ENCODE measurements at regions not wholly inside any gene's neighbourhood (a gene's known extent, or its start where the extent isn't known, plus 50 kb on each side); places are given as distances from the start of the nearest gene placed in this dataset.

DNA sequence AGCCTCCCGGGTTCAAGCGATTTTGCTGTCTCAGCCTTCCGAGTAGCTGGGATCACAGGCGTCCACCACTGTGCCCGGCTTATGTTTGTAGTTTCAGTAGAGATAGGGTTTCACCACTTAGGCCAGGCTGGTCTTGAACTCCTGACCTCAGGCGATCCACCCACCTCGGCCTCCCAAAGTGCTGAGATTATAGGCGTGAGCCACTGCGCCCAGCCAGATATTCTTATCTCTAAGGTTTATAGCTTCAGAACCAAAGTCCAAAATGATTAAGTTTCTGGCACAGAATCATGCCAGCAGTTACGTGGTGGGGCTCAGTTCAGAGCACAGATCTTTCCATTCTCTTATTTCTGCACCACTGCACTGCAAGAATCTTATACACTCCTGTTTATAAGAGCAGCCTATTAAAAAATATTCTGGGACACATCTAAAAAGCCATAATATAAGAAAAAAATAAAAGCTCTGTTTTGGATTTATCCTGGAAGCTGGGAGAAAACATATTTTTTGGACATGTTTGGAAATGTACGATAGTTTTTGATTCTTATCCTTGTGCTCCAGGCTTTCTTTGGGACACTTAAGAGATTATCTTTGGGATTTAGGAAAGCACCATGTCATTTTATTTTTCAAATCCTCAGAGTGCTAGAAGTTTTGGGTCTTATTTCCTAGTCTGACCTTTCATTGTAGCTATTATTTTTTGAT lies 129.6 kb downstream of the LMNTD1 start:
- TF ChIP-seq, protein P1, sequence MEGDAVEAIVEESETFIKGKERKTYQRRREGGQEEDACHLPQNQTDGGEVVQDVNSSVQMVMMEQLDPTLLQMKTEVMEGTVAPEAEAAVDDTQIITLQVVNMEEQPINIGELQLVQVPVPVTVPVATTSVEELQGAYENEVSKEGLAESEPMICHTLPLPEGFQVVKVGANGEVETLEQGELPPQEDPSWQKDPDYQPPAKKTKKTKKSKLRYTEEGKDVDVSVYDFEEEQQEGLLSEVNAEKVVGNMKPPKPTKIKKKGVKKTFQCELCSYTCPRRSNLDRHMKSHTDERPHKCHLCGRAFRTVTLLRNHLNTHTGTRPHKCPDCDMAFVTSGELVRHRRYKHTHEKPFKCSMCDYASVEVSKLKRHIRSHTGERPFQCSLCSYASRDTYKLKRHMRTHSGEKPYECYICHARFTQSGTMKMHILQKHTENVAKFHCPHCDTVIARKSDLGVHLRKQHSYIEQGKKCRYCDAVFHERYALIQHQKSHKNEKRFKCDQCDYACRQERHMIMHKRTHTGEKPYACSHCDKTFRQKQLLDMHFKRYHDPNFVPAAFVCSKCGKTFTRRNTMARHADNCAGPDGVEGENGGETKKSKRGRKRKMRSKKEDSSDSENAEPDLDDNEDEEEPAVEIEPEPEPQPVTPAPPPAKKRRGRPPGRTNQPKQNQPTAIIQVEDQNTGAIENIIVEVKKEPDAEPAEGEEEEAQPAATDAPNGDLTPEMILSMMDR (IDR thresholded peaks at IDR 0.05): no peak
- TF ChIP-seq POLR2A (IDR thresholded peaks at IDR 0.05): no peak
